HL-60 (cell line): ENCODE measurements at regions not wholly inside any gene's neighbourhood (a gene's known extent, or its start where the extent isn't known, plus 50 kb on each side); places are given as distances from the start of the nearest gene placed in this dataset.

Source experiments
- GABPA ChIP-seq: IDR thresholded peaks from 2 replicates; pipeline ENCODE4 v1.6.1; 2012; ENCODE audit warnings: low read depth
- POLR2AphosphoS5 ChIP-seq: IDR thresholded peaks from 2 replicates; pipeline ENCODE4 v1.6.1; 2012; ENCODE audit warnings: low read depth
- SPI1 ChIP-seq: IDR thresholded peaks from 2 replicates; pipeline ENCODE4 v1.6.1; 2012; ENCODE audit warnings: low read depth, mild to moderate bottlenecking, borderline replicate concordance
- TF ChIP-seq, protein P1 (sequence below): IDR thresholded peaks from 2 replicates; pipeline ENCODE4 v1.6.1; 2012; ENCODE audit warnings: low read depth; ENCODE audit not compliant: insufficient replicate concordance
- TF ChIP-seq, protein P2 (sequence below): IDR thresholded peaks from one replicate; pipeline ENCODE4 v1.5.1; 2011; ENCODE audit warnings: low read length, control low read depth, inconsistent platforms; ENCODE audit not compliant: insufficient read depth

DNA sequence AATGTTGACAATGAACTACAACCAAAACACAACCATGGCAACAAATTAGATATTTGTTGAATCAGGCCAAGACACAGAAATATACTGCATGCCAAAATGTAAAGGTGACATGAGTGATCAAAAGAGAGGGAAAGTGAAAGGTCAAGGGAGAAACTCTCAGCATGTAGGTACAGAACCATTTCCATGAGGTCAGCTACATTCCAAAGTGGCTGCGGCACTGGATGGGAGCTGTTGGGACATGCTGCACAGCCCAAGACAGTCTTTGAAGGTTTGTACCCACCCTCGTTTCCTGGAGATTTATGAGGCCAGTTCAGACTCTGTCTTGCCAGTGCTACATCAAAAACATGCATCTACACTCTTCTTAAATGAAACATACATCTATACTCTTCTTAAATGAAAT, 579.9 kb downstream of the BMP2 start:
- TF ChIP-seq, protein P1, sequence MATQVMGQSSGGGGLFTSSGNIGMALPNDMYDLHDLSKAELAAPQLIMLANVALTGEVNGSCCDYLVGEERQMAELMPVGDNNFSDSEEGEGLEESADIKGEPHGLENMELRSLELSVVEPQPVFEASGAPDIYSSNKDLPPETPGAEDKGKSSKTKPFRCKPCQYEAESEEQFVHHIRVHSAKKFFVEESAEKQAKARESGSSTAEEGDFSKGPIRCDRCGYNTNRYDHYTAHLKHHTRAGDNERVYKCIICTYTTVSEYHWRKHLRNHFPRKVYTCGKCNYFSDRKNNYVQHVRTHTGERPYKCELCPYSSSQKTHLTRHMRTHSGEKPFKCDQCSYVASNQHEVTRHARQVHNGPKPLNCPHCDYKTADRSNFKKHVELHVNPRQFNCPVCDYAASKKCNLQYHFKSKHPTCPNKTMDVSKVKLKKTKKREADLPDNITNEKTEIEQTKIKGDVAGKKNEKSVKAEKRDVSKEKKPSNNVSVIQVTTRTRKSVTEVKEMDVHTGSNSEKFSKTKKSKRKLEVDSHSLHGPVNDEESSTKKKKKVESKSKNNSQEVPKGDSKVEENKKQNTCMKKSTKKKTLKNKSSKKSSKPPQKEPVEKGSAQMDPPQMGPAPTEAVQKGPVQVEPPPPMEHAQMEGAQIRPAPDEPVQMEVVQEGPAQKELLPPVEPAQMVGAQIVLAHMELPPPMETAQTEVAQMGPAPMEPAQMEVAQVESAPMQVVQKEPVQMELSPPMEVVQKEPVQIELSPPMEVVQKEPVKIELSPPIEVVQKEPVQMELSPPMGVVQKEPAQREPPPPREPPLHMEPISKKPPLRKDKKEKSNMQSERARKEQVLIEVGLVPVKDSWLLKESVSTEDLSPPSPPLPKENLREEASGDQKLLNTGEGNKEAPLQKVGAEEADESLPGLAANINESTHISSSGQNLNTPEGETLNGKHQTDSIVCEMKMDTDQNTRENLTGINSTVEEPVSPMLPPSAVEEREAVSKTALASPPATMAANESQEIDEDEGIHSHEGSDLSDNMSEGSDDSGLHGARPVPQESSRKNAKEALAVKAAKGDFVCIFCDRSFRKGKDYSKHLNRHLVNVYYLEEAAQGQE = no peak
- no peak for TF ChIP-seq POLR2AphosphoS5
- TF ChIP-seq, protein P2, sequence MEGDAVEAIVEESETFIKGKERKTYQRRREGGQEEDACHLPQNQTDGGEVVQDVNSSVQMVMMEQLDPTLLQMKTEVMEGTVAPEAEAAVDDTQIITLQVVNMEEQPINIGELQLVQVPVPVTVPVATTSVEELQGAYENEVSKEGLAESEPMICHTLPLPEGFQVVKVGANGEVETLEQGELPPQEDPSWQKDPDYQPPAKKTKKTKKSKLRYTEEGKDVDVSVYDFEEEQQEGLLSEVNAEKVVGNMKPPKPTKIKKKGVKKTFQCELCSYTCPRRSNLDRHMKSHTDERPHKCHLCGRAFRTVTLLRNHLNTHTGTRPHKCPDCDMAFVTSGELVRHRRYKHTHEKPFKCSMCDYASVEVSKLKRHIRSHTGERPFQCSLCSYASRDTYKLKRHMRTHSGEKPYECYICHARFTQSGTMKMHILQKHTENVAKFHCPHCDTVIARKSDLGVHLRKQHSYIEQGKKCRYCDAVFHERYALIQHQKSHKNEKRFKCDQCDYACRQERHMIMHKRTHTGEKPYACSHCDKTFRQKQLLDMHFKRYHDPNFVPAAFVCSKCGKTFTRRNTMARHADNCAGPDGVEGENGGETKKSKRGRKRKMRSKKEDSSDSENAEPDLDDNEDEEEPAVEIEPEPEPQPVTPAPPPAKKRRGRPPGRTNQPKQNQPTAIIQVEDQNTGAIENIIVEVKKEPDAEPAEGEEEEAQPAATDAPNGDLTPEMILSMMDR = no peak
- TF ChIP-seq GABPA = no peak
- TF ChIP-seq SPI1 = no peak
